CD4-positive, alpha-beta T cell (primary cell): ENCODE measurements at regions not wholly inside any gene's neighbourhood (a gene's known extent, or its start where the extent isn't known, plus 50 kb on each side); places are given as distances from the start of the nearest gene placed in this dataset.

Source experiments
- ATAC-seq: fragments of 200-7000 bp; cut with Tn5 transposase; one replicate; pipeline ENCODE4 v1.10.0; 2022; ENCODE audit warnings: mild to moderate bottlenecking; ENCODE audit not compliant: poor library complexity
- CTCF ChIA-PET: fragments of 350-600 bp; sonication (Branson Sonifier 250); formaldehyde crosslinking; loops from one replicate; lab custom pipeline; 2021; ENCODE audit warnings: antibody characterized with exemption, inconsistent platforms; lab: Charles Lee
- POLR2A ChIA-PET: fragments of 350-600 bp; sonication (Branson Sonifier 250); formaldehyde crosslinking; loops from one replicate; lab custom pipeline; 2021; ENCODE audit warnings: antibody characterized with exemption, inconsistent platforms; lab: Charles Lee
- DNase-seq, 14 experiments: peaks; one replicate each; pipeline ENCODE4 v3.0.0-alpha.2; 2013 to 2020; ENCODE audit warnings: mixed read lengths in 2 of 14
- H3K27ac ChIP-seq, 2 donors: one replicate each; pipeline versions ENCODE4 v1.5.1 to v1.7.0; 2013; ENCODE audit warnings: low read length in 2 of 2, low read depth in 1 of 2, mild to moderate bottlenecking in 1 of 2
- H3K27me3 ChIP-seq, 2 experiments: 1 replicate in 1 of 2; 2 replicates in 1 of 2; pipeline versions ENCODE4 v1.6.1 to v1.7.0; 2013; ENCODE audit warnings: low read length in 2 of 2, control low read depth in 1 of 2, mild to moderate bottlenecking in 1 of 2, moderate library complexity in 1 of 2; ENCODE audit not compliant: insufficient read depth in 2 of 2, control insufficient read depth in 1 of 2
- H3K36me3 ChIP-seq: one replicate; pipeline ENCODE4 v1.6.1; 2013; ENCODE audit warnings: low read length, control low read depth; ENCODE audit not compliant: insufficient read depth
- H3K4me1 ChIP-seq: one replicate; pipeline ENCODE4 v1.6.1; 2013; ENCODE audit warnings: low read length, control low read depth; ENCODE audit not compliant: insufficient read depth
- H3K4me3 ChIP-seq: one replicate; pipeline ENCODE4 v1.5.1; 2013; ENCODE audit warnings: mild to moderate bottlenecking, low read length, moderate library complexity
- H3K9me3 ChIP-seq, 2 experiments: 1 replicate in 1 of 2; 2 replicates in 1 of 2; pipeline versions ENCODE4 v1.6.1 to v1.7.0; 2013; ENCODE audit warnings: low read length in 2 of 2, mild to moderate bottlenecking in 2 of 2, control low read depth in 1 of 2, moderate library complexity in 1 of 2; ENCODE audit not compliant: control insufficient read depth in 1 of 2, insufficient read depth in 1 of 2
- H3K27ac Mint-ChIP-seq: one replicate; pipeline ENCODE4 v1.8.0; 2020; ENCODE audit warnings: mixed read lengths
- H3K27me3 Mint-ChIP-seq: one replicate; pipeline ENCODE4 v1.8.0; 2021; ENCODE audit warnings: mixed read lengths
- H3K36me3 Mint-ChIP-seq: one replicate; pipeline ENCODE4 v1.8.0; 2021; ENCODE audit warnings: low read depth, mixed read lengths
- H3K4me1 Mint-ChIP-seq: one replicate; pipeline ENCODE4 v1.8.0; 2021; ENCODE audit warnings: low read depth, mixed read lengths
- H3K4me3 Mint-ChIP-seq: one replicate; pipeline ENCODE4 v1.8.0; 2020; ENCODE audit warnings: mild to moderate bottlenecking, mixed read lengths
- H3K9me3 Mint-ChIP-seq: one replicate; pipeline ENCODE4 v1.8.0; 2020; ENCODE audit warnings: mixed read lengths
- CTCF ChIP-seq: fragments of 200-600 bp; IDR thresholded peaks from one replicate; pipeline ENCODE4 v1.8.0; 2022; ENCODE audit warnings: antibody characterized with exemption, mild to moderate bottlenecking
- intact Hi-C, 2 experiments: fragments of 100-400 bp; cut with DNase I in 1 of 2; cut with micrococcal nuclease in 1 of 2; formaldehyde crosslinking; loops; one replicate each; pipeline versions ENCODE4 v1.15.1 to v1.9.0; 2023 to 2025; cut with DNase I, micrococcal nuclease

- no peak overlapping the region for H3K27ac Mint-ChIP-seq
- H3K9me3 Mint-ChIP-seq: peaks cover 9% of the 10 kb centered on the region
- Histone ChIP-seq H3K4me1 (no peaks in the 10 kb centered on the region), H3K9me3 (peaks cover 7% of the 10 kb centered on the region in 2 experiments), H3K4me3 (no peak overlapping the region), H3K27ac (no peak overlapping the region), H3K27me3 (no peaks in the 10 kb centered on the region), H3K36me3 (no peaks in the 10 kb centered on the region)
- no peaks in the 10 kb centered on the region for H3K4me1 Mint-ChIP-seq
- CTCF ChIA-PET: no interaction called here
- POLR2A ChIA-PET: no interaction called here
- no peaks in the 10 kb centered on the region for H3K36me3 Mint-ChIP-seq
- no peak for TF ChIP-seq CTCF
- no peak for DNase-seq
- no peak overlapping the region for H3K4me3 Mint-ChIP-seq
- intact Hi-C loops: loop anchor here (2.0 to 5.0 kb wide), 3 partner anchors 680 to 807 kb away; no protein-coding TSS in a partner anchor
- ATAC-seq: no peak
- H3K27me3 Mint-ChIP-seq: no peaks in the 10 kb centered on the region
These were observed 1002.5 kb downstream of the AACS start for GRCh38 chr12:126067626-126068329.

GRCh38 chr12:126069549-126070165 is 1004.4 kb downstream of the AACS start:
- Mint-ChIP-seq H3K36me3 (no peaks in the 10 kb centered on the region), H3K27ac (no peak overlapping the region), H3K9me3 (peaks cover 9% of the 10 kb centered on the region), H3K27me3 (no peaks in the 10 kb centered on the region), H3K4me1 (no peaks in the 10 kb centered on the region), H3K4me3 (no peak overlapping the region)
- Histone ChIP-seq H3K27me3 (no peaks in the 10 kb centered on the region), H3K27ac (no peak overlapping the region), H3K36me3 (no peaks in the 10 kb centered on the region), H3K4me3 (no peak overlapping the region), H3K9me3 (peaks cover 7% of the 10 kb centered on the region in 2 experiments), H3K4me1 (no peaks in the 10 kb centered on the region)
- no peak for ATAC-seq
- peak in 8 of 14 experiments; percentile 0 to 40 (median 11) for DNase-seq
- ChIA-PET CTCF (no interaction called here), POLR2A (interaction anchor here (0.9 kb wide), 1 partner anchor 11 kb away, joined by 3 read pairs; no protein-coding TSS in a partner anchor)
- TF ChIP-seq CTCF: no peak
- intact Hi-C loops: loop anchor here (2.0 to 5.0 kb wide), 3 partner anchors 678 to 805 kb away; no protein-coding TSS in a partner anchor

- H3K27ac ChIP-seq: no peak overlapping the region
- CTCF ChIA-PET: no interaction called here
These were observed 1011.3 kb downstream of the AACS start for GRCh38 chr12:126076515-126076914.

More at GRCh38 chr12:126076515-126076914, 1011.3 kb downstream of the AACS start:
- Mint-ChIP-seq H3K9me3 (peaks cover 2% of the 10 kb centered on the region), H3K27me3 (no peaks in the 10 kb centered on the region), H3K36me3 (no peaks in the 10 kb centered on the region), H3K27ac (no peak overlapping the region), H3K4me3 (no peak overlapping the region), H3K4me1 (no peaks in the 10 kb centered on the region)
- ATAC-seq (no peak), DNase-seq (no peak)
- Histone ChIP-seq H3K4me3 (no peak overlapping the region), H3K36me3 (no peaks in the 10 kb centered on the region), H3K4me1 (no peaks in the 10 kb centered on the region), H3K27me3 (no peaks in the 10 kb centered on the region), H3K9me3 (no peaks in the 10 kb centered on the region)
- POLR2A ChIA-PET: no interaction called here
- intact Hi-C loops: no loop called here
- TF ChIP-seq CTCF: no peak
